ENCODE measurements at regions not wholly inside any gene's neighbourhood (a gene's known extent, or its start where the extent isn't known, plus 50 kb on each side); places are given as distances from the start of the nearest gene placed in this dataset.

- no peak for FAIRE-seq
- no peak for TF ChIP-seq POU2F2 (IDR thresholded peaks at IDR 0.05; ENCODE audit: low read depth, low read length)
- TF ChIP-seq POLR2A (IDR thresholded peaks at IDR 0.05; ENCODE audit: low read depth, low read length): no peak
- TF ChIP-seq SPI1 (IDR thresholded peaks at IDR 0.05; ENCODE audit: low read depth, low read length): no peak
- no peak for TF ChIP-seq POLR2AphosphoS5 (IDR thresholded peaks at IDR 0.05; ENCODE audit: low read depth, low read length)
- no peak for TF ChIP-seq PAX5 (IDR thresholded peaks at IDR 0.05; ENCODE audit: insufficient read depth, low read length, severe bottlenecking)
- no peak for TF ChIP-seq TAF1 (IDR thresholded peaks at IDR 0.05; ENCODE audit: low read depth, low read length)
- no peak for DNase-seq (ENCODE audit: insufficient read length, low spot score)
These were observed 485.8 kb downstream of the ARHGEF28 start for GRCh38 chr5:74111764-74112163.

DNA sequence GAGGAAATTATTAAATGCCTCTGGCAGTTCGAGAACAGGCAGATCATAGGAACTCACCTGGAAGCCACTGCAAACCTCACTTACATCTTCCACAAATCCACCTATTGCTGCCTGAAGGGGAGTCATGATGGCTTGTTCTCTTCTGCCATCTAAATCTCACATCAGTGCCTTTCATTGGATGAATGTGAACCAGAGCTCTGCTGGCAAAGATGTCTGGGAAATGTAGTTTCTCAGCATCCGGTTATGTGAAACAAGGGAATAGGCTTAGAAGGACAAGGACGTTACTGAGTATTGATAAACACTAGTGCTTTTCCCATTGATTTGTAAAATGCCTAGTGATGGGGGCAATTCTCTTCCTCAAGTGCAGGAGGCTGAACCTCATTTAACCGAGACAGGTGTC is 483.3 kb downstream of the ARHGEF28 start:
- TF ChIP-seq POLR2AphosphoS5 (IDR thresholded peaks at IDR 0.05; ENCODE audit: low read depth, low read length) (no peak), SPI1 (IDR thresholded peaks at IDR 0.05; ENCODE audit: low read depth, low read length) (no peak), POU2F2 (IDR thresholded peaks at IDR 0.05; ENCODE audit: low read depth, low read length) (no peak), TAF1 (IDR thresholded peaks at IDR 0.05; ENCODE audit: low read depth, low read length) (no peak), PAX5 (IDR thresholded peaks at IDR 0.05; ENCODE audit: insufficient read depth, low read length, severe bottlenecking) (no peak), POLR2A (IDR thresholded peaks at IDR 0.05; ENCODE audit: low read depth, low read length) (no peak)
- FAIRE-seq: no peak

GRCh38 chr5:74107899-74108298 is 481.9 kb downstream of the ARHGEF28 start:
- no peak for TF ChIP-seq POU2F2 (IDR thresholded peaks at IDR 0.05; ENCODE audit: low read depth, low read length)
- TF ChIP-seq POLR2AphosphoS5 (IDR thresholded peaks at IDR 0.05; ENCODE audit: low read depth, low read length): no peak
- TF ChIP-seq PAX5 (IDR thresholded peaks at IDR 0.05; ENCODE audit: insufficient read depth, low read length, severe bottlenecking): no peak
- no peak for TF ChIP-seq POLR2A (IDR thresholded peaks at IDR 0.05; ENCODE audit: low read depth, low read length)
- no peak for TF ChIP-seq SPI1 (IDR thresholded peaks at IDR 0.05; ENCODE audit: low read depth, low read length)
- TF ChIP-seq TAF1 (IDR thresholded peaks at IDR 0.05; ENCODE audit: low read depth, low read length): no peak
- no peak for FAIRE-seq
- DNase-seq (ENCODE audit: insufficient read length, low spot score): no peak

More for the DNA sequence above, 483.3 kb downstream of the ARHGEF28 start:
- no peak for DNase-seq (ENCODE audit: insufficient read length, low spot score)

DNA sequence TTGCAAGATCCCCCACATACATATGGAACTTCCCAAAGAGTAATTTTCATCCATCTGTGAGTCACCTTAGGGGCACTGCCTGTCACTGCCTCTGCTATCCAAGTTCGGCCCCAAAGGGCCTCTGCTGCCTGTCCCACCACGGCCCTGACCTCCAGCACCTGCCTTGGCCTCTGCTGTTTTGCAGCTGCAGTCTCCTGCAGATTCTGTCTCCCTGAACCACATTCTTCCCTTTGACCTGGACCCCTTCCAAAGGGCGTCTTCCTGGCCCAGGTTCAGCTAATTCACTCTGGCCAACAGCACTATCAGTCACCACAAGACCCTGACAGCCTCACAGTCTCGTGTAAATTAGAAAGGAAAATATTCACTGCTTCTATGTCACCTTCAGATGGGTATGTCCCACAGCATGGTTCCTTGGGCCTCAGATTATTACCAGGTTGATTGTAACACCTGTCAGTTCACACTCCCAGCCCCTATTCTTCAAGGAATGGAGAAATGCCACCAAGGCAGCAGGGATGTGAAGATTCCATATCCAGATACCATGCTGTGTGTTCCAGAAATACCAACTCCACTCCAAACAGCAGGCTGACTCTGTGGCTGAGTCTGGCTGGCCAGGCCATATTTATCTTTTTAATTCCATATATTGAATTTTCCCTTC is 479.3 kb downstream of the ARHGEF28 start:
- DNase-seq (ENCODE audit: insufficient read length, low spot score): no peak
- TF ChIP-seq PAX5 (IDR thresholded peaks at IDR 0.05; ENCODE audit: insufficient read depth, low read length, severe bottlenecking) (no peak), POLR2A (IDR thresholded peaks at IDR 0.05; ENCODE audit: low read depth, low read length) (no peak), POLR2AphosphoS5 (IDR thresholded peaks at IDR 0.05; ENCODE audit: low read depth, low read length) (no peak), POU2F2 (IDR thresholded peaks at IDR 0.05; ENCODE audit: low read depth, low read length) (no peak), SPI1 (IDR thresholded peaks at IDR 0.05; ENCODE audit: low read depth, low read length) (no peak), TAF1 (IDR thresholded peaks at IDR 0.05; ENCODE audit: low read depth, low read length) (no peak)
- no peak for FAIRE-seq

GRCh38 chr5:74103131-74104023 is 477.4 kb downstream of the ARHGEF28 start:
- TF ChIP-seq POLR2AphosphoS5 (IDR thresholded peaks at IDR 0.05; ENCODE audit: low read depth, low read length) (no peak), SPI1 (IDR thresholded peaks at IDR 0.05; ENCODE audit: low read depth, low read length) (0 out of 2 replicates have a peak, but pooled peaks have one; percentile 11), TAF1 (IDR thresholded peaks at IDR 0.05; ENCODE audit: low read depth, low read length) (no peak), POU2F2 (IDR thresholded peaks at IDR 0.05; ENCODE audit: low read depth, low read length) (no peak)
- DNase-seq (ENCODE audit: insufficient read length, low spot score): no peak
- no peak for FAIRE-seq

GRCh38 chr5:74100268-74100665 is 474.3 kb downstream of the ARHGEF28 start:
- DNase-seq (ENCODE audit: insufficient read length, low spot score): no peak
- FAIRE-seq: no peak

DNA sequence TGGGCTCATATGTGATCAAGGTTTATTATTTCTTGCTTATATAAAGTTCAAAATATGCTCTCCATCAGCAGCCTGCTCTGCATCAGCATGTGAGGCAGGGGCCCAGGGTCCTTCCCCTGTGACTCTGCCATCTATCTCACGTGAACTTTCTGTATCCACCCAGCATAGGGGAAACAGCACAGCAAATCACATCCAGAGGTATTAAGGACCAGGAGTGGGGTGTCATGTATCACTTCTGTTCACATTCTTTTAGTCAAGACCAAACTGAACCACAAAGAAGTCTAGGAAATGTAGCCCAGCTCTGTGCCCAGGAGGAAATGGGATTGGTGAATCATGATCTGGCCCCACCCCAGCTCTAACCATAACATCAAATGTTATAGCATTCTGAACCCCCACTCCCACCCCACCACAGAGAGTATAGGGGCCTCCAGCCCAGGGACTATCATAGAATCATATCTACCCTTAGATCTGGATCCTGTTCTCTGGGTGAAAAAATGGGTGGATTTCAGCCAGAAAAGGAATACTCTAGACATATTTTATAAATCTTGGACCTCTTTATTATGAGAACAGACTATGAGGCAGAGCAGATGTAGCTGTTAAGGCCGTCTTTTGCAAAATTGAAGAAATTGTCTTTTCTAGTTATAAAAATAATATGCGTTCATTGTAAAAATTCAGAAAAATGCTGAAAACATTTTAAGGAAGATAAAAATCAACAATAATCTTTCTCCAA is 473.7 kb downstream of the ARHGEF28 start:
- TF ChIP-seq POLR2AphosphoS5 (IDR thresholded peaks at IDR 0.05; ENCODE audit: low read depth, low read length) (no peak), PAX5 (IDR thresholded peaks at IDR 0.05; ENCODE audit: insufficient read depth, low read length, severe bottlenecking) (no peak), TAF1 (IDR thresholded peaks at IDR 0.05; ENCODE audit: low read depth, low read length) (no peak)
- DNase-seq (ENCODE audit: insufficient read length, low spot score): no peak
- FAIRE-seq: no peak

More at GRCh38 chr5:74100268-74100665, 474.3 kb downstream of the ARHGEF28 start:
- TF ChIP-seq POLR2A (IDR thresholded peaks at IDR 0.05; ENCODE audit: low read depth, low read length) (no peak), POU2F2 (IDR thresholded peaks at IDR 0.05; ENCODE audit: low read depth, low read length) (no peak), POLR2AphosphoS5 (IDR thresholded peaks at IDR 0.05; ENCODE audit: low read depth, low read length) (no peak), PAX5 (IDR thresholded peaks at IDR 0.05; ENCODE audit: insufficient read depth, low read length, severe bottlenecking) (no peak), SPI1 (IDR thresholded peaks at IDR 0.05; ENCODE audit: low read depth, low read length) (no peak), TAF1 (IDR thresholded peaks at IDR 0.05; ENCODE audit: low read depth, low read length) (no peak)

DNA sequence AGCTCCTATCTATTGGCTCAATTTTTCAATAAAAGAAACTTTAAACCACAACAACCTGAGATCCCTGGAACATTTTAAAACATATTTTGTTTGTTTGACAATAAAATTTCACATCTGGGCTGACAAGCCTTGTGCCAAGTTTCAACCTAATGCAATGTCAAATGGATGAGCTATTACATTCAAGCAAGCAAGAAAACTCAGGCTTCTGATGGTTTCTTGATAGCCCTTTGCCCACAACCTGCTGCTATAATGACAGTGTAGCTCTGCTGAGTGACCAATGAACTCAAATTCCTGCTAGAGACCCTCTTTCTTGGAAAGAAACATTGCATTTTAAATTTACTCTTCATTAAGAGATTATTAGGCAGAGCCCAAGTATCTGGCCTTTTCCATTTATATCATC is 472.9 kb downstream of the ARHGEF28 start:
- no peak for FAIRE-seq
- no peak for DNase-seq (ENCODE audit: insufficient read length, low spot score)
- TF ChIP-seq PAX5 (IDR thresholded peaks at IDR 0.05; ENCODE audit: insufficient read depth, low read length, severe bottlenecking) (no peak), TAF1 (IDR thresholded peaks at IDR 0.05; ENCODE audit: low read depth, low read length) (no peak), POLR2AphosphoS5 (IDR thresholded peaks at IDR 0.05; ENCODE audit: low read depth, low read length) (no peak), SPI1 (IDR thresholded peaks at IDR 0.05; ENCODE audit: low read depth, low read length) (no peak), POU2F2 (IDR thresholded peaks at IDR 0.05; ENCODE audit: low read depth, low read length) (no peak), POLR2A (IDR thresholded peaks at IDR 0.05; ENCODE audit: low read depth, low read length) (no peak)

DNA sequence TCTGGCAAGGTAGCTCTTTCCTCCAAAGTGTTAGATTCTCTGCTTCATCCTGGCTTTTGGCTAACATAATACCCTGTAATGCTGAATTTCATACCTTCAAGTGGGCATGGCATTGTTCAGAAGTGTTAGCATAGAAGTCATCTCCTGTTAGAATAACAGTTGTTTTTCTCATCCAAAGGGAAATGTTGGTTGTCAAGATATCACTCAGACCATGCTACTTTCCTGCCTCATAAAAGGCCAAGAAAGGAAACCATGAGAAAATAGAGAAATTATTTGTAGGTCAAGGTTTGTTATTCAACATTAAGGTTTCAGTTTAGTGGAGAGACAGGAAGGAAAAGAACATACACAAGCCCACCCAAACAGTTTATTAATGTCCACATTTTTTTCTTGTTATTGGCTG is 472.5 kb downstream of the ARHGEF28 start:
- no peak for FAIRE-seq
- TF ChIP-seq POU2F2 (IDR thresholded peaks at IDR 0.05; ENCODE audit: low read depth, low read length) (no peak), POLR2A (IDR thresholded peaks at IDR 0.05; ENCODE audit: low read depth, low read length) (no peak), TAF1 (IDR thresholded peaks at IDR 0.05; ENCODE audit: low read depth, low read length) (no peak), POLR2AphosphoS5 (IDR thresholded peaks at IDR 0.05; ENCODE audit: low read depth, low read length) (no peak), PAX5 (IDR thresholded peaks at IDR 0.05; ENCODE audit: insufficient read depth, low read length, severe bottlenecking) (no peak), SPI1 (IDR thresholded peaks at IDR 0.05; ENCODE audit: low read depth, low read length) (no peak)
- DNase-seq (ENCODE audit: insufficient read length, low spot score): no peak

Measured in GM12891 (cell line).